Activated CD8-positive, alpha-beta memory T cell treated with anti-CD3 and anti-CD28 coated beads, Interleukin-2, amount 50 U/mL, for 4 hours (primary cell): ENCODE measurements at regions not wholly inside any gene's neighbourhood (a gene's known extent, or its start where the extent isn't known, plus 50 kb on each side); places are given as distances from the start of the nearest gene placed in this dataset.

ENCODE experiments used
- DNase-seq: peaks from one replicate; pipeline ENCODE4 v3.0.0-alpha.2; 2020

DNA sequence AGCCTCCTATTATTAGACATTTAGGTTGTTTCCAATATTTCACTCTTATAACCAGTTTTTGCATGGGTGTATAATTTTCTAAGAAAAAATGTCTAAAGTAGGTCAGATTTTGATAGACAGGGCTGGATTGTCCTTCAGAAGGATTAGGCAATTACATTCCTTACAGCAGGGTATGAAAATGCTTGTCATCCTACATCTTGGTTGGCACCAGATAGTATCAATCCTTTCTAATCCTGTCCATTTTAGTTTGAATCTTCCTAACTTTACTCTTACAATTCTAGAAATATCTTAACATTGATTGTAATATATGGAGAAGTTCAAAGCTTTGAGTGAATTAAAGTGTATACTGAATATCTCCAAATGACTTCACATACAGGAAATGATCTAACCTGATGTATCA is 63.0 kb upstream of the ZBED5 start:
- DNase-seq = no peak

GRCh38 chr11:10920205-10920604 is 62.4 kb upstream of the ZBED5 start:
- DNase-seq = no peak

GRCh38 chr11:10918698-10919097 is 60.8 kb upstream of the ZBED5 start:
- no peak for DNase-seq

- DNase-seq = no peak
Observed at GRCh38 chr11:10918275-10918674, 60.4 kb upstream of the ZBED5 start.

GRCh38 chr11:10917802-10918201 is 59.9 kb upstream of the ZBED5 start:
- no peak for DNase-seq

DNA sequence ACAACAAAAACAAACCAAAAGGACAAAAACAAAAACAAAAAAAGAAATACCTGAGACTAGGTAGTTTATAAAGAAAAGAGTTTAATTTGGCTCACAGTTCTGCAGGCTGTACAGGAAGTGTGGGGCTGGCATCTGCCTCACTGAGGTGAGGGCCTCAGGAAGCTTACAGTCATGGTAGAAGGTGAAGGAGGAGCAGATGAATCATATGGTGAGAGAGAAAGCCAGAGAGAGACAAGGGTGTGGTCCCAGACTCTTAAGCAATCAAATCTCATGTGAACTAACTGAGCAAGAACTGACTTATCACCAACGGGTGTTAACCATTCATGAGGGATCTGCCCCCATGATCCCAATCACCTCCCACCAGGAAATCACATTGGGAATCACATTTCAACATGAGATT is 58.8 kb upstream of the ZBED5 start:
- no peak for DNase-seq

- no peak for DNase-seq
Observed at GRCh38 chr11:10914050-10914449, 56.2 kb upstream of the ZBED5 start.

- no peak for DNase-seq
Observed at GRCh38 chr11:10913075-10913474, 55.2 kb upstream of the ZBED5 start.

GRCh38 chr11:10911907-10912306 is 54.1 kb upstream of the ZBED5 start:
- DNase-seq = no peak

DNA sequence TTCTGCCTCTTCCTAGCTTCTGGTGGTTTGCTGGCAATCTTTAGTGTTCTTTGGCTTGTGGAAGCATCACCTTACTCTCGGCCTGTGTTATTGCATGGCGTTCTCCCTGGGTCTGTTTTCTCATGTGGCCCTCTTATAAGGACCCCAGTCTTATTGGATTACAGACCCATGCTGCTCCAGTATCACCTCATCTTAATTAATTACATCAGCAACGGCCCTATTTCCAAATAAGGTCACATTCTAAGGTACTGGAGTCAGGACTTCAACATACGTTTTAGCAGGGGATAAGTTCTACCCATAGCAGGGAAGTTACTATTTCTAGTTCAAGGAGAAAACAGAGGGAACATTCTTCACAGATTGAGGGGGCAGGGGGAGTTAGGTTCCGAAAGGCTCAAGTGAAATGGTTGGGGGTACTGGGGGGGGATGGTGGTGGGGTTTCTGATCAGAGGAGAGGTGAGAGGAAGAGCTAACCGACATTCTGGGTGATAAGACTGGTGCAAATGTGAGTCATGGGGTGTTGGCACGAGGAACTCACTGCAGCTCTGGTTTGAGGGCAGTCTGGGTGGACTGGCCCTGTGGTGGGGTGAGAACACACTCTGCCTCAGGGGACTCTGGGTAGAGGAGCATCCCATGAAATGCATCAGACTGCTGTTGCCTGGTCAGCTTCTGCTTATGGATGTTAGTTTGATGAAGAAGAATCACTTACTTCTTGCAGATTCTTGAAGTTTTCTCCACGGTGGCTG is 51.5 kb upstream of the ZBED5 start:
- DNase-seq = no peak

DNA sequence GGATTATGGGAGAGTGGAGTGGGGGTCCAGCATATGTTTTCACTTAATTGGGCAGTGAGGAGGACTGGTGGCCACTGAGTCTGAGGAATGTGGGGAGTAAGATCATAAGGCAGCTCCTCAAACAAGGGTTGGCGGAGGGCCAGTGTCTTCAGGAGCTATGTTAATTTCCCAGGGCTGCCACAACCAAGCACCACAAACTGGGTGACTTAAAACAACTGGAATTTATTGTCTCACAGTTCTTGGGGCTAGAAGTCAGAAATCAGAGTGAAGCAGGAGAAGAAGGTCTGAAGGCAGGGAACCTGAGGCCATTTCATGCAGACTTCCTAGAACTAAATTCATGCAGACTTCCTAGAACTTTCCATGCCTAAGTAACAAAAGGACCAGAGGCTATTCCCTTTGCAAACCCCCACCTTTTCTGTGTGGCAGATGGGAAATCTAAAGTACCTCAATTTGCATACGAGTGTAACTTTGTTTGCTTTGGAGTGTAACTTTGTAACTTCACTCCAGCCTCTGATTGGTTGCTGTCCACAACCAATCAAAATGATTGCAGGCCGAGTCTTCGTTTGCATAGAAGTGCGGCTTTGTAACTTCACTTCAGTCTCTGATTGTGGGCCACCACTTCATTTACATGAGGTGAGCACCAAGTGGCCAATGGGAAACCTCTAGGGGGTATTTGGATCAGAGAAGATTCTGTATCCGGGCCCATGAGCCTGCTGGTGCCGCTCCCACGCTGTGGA is 50.5 kb upstream of the ZBED5 start:
- no peak for DNase-seq
